Spleen (tissue), 7 donors: ENCODE measurements at regions not wholly inside any gene's neighbourhood (a gene's known extent, or its start where the extent isn't known, plus 50 kb on each side); places are given as distances from the start of the nearest gene placed in this dataset.
"Not testable (repeated sequence)": the region's sequence is repeated elsewhere in the genome, so short reads cannot be mapped to it uniquely, and the experiment has no call there.

Experiments
- CTCF ChIP-seq, 11 experiments: fragments of 200-600 bp in 7 of 11; fragments of 450-650 bp in 4 of 11; sonication (generic) in 4 of 11; IDR thresholded peaks in 8 of 11; conservative IDR thresholded peaks in 3 of 11; 1 replicate in 7 of 11; 2 replicates in 4 of 11; pipeline versions ENCODE4 v1.4.0 to v1.8.0; 2016 to 2021; ENCODE audit warnings: antibody characterized with exemption in 11 of 11, inconsistent platforms in 4 of 11, mild to moderate bottlenecking in 1 of 11
- POLR2A ChIP-seq, 3 donors: fragments of 450-650 bp; IDR thresholded peaks; one replicate each; pipeline ENCODE4 v1.5.1; 2017; ENCODE audit warnings: antibody characterized with exemption in 3 of 3, mild to moderate bottlenecking in 1 of 3
- donor health status: DM: no; HTN: no; CAD: no; lungs with moderate emphysema.
- donor health status: DM: no; HTN: no; CAD: no.
- donor health status: DM: no; HTN: no; CAD: no.

- not testable (repeated sequence) for TF ChIP-seq CTCF (IDR thresholded peaks at IDR 0.05 in 8 of 11, conservative IDR thresholded peaks at IDR 0.05 in 3 of 11); POLR2A (IDR thresholded peaks at IDR 0.05)
Observed at GRCh38 chr3:27599741-27600140, 115.6 kb upstream of the SLC4A7 start.
